HEK293 (cell line): ENCODE measurements at regions not wholly inside any gene's neighbourhood (a gene's known extent, or its start where the extent isn't known, plus 50 kb on each side); places are given as distances from the start of the nearest gene placed in this dataset.

Source experiments
- BCL11A ChIP-seq: fragments of 450-650 bp; formaldehyde crosslinking; IDR thresholded peaks from 2 replicates; pipeline ENCODE4 v1.5.1; 2016; ENCODE audit warnings: low read depth, missing biosample characterization, missing genetic modification characterization
- CTCF ChIP-seq: fragments of 450-650 bp; formaldehyde crosslinking; IDR thresholded peaks from 2 replicates; pipeline ENCODE4 v1.5.1; 2016; ENCODE audit warnings: missing biosample characterization, missing genetic modification characterization
- MEIS1 ChIP-seq: sonication (generic); formaldehyde crosslinking; IDR thresholded peaks from 2 replicates; pipeline ENCODE4 v1.8.1; 2022; ENCODE audit warnings: missing genetic modification reagents, mild to moderate bottlenecking, borderline replicate concordance
- OVOL3 ChIP-seq: fragments of 450-650 bp; formaldehyde crosslinking; IDR thresholded peaks from 2 replicates; pipeline ENCODE4 v1.5.1; 2016; ENCODE audit warnings: missing biosample characterization, missing genetic modification characterization
- ZBTB20 ChIP-seq: fragments of 450-650 bp; formaldehyde crosslinking; IDR thresholded peaks from 2 replicates; pipeline ENCODE4 v1.5.1; 2016; ENCODE audit warnings: missing biosample characterization, missing genetic modification characterization
- ZBTB7A ChIP-seq: fragments of 450-650 bp; formaldehyde crosslinking; IDR thresholded peaks from 2 replicates; pipeline ENCODE4 v1.5.1; 2016; ENCODE audit warnings: low read depth, missing biosample characterization, missing genetic modification characterization
- ZNF138 ChIP-seq: fragments of 450-650 bp; formaldehyde crosslinking; IDR thresholded peaks from 2 replicates; pipeline ENCODE4 v1.5.1; 2016; ENCODE audit warnings: missing biosample characterization, missing genetic modification characterization, borderline replicate concordance
- ZNF394 ChIP-seq: fragments of 450-650 bp; formaldehyde crosslinking; IDR thresholded peaks from 2 replicates; pipeline ENCODE4 v1.5.1; 2016; ENCODE audit warnings: missing biosample characterization, missing genetic modification characterization, mild to moderate bottlenecking, moderate library complexity, borderline replicate concordance
- ZNF529 ChIP-seq: fragments of 450-650 bp; formaldehyde crosslinking; IDR thresholded peaks from 2 replicates; pipeline ENCODE4 v1.5.1; 2017; ENCODE audit warnings: missing genetic modification characterization, missing biosample characterization; ENCODE audit not compliant: insufficient replicate concordance
- ZNF830 ChIP-seq: fragments of 450-650 bp; IDR thresholded peaks from 2 replicates; pipeline ENCODE4 v1.5.0; 2018; ENCODE audit warnings: missing biosample characterization, missing genetic modification characterization, low read depth, mild to moderate bottlenecking, moderate library complexity
- TF ChIP-seq, protein P1 (sequence below): fragments of 450-650 bp; formaldehyde crosslinking; IDR thresholded peaks from 2 replicates; pipeline ENCODE4 v1.5.1; 2017; ENCODE audit warnings: missing biosample characterization, mild to moderate bottlenecking, missing genetic modification characterization, moderate library complexity
- TF ChIP-seq, protein P2 (sequence below): fragments of 450-650 bp; formaldehyde crosslinking; IDR thresholded peaks from 2 replicates; pipeline ENCODE4 v1.5.1; 2016; ENCODE audit warnings: missing biosample characterization, missing genetic modification characterization, low read depth
- TF ChIP-seq, protein P3 (sequence below): fragments of 450-650 bp; formaldehyde crosslinking; IDR thresholded peaks from 2 replicates; pipeline ENCODE4 v1.5.1; 2016; ENCODE audit warnings: missing biosample characterization, missing genetic modification characterization

DNA sequence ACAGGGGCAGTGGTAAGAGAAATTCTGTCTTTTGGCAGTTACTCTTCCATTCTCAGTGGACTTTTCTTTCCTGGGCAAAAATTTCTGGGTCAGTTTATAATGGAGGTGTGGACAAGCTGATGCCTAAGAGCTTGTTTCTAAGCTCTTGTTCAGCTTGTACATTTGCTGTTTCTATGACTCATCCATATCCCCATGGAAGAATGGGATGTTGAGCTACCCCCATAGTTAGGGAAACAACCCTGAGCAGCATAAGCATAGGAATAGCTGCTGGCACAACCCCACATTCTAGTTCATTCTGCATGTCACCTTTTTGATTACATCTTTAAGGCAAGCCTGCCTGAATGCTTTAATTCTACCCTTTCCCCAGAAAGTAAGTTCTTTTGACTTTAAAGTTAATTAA lies 173.3 kb downstream of the PSAT1 start:
- TF ChIP-seq ZNF529 (tag by site-specific recombination) (no peak), CTCF (no peak), BCL11A (no peak), ZNF830 (tag by site-specific recombination) (no peak), ZBTB20 (tag by site-specific recombination) (no peak), ZBTB7A (tag by site-specific recombination) (no peak), ZNF394 (no peak), ZNF138 (tag by site-specific recombination) (no peak), OVOL3 (tag by site-specific recombination) (no peak), MEIS1 (CRISPR knock-in tag) (no peak)
- TF ChIP-seq, protein P1, sequence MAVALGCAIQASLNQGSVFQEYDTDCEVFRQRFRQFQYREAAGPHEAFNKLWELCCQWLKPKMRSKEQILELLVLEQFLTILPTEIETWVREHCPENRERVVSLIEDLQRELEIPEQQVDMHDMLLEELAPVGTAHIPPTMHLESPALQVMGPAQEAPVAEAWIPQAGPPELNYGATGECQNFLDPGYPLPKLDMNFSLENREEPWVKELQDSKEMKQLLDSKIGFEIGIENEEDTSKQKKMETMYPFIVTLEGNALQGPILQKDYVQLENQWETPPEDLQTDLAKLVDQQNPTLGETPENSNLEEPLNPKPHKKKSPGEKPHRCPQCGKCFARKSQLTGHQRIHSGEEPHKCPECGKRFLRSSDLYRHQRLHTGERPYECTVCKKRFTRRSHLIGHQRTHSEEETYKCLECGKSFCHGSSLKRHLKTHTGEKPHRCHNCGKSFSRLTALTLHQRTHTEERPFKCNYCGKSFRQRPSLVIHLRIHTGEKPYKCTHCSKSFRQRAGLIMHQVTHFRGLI (tag by site-specific recombination): no peak
- TF ChIP-seq, protein P2, sequence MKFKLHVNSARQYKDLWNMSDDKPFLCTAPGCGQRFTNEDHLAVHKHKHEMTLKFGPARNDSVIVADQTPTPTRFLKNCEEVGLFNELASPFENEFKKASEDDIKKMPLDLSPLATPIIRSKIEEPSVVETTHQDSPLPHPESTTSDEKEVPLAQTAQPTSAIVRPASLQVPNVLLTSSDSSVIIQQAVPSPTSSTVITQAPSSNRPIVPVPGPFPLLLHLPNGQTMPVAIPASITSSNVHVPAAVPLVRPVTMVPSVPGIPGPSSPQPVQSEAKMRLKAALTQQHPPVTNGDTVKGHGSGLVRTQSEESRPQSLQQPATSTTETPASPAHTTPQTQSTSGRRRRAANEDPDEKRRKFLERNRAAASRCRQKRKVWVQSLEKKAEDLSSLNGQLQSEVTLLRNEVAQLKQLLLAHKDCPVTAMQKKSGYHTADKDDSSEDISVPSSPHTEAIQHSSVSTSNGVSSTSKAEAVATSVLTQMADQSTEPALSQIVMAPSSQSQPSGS (tag by site-specific recombination): no peak
- TF ChIP-seq, protein P3, sequence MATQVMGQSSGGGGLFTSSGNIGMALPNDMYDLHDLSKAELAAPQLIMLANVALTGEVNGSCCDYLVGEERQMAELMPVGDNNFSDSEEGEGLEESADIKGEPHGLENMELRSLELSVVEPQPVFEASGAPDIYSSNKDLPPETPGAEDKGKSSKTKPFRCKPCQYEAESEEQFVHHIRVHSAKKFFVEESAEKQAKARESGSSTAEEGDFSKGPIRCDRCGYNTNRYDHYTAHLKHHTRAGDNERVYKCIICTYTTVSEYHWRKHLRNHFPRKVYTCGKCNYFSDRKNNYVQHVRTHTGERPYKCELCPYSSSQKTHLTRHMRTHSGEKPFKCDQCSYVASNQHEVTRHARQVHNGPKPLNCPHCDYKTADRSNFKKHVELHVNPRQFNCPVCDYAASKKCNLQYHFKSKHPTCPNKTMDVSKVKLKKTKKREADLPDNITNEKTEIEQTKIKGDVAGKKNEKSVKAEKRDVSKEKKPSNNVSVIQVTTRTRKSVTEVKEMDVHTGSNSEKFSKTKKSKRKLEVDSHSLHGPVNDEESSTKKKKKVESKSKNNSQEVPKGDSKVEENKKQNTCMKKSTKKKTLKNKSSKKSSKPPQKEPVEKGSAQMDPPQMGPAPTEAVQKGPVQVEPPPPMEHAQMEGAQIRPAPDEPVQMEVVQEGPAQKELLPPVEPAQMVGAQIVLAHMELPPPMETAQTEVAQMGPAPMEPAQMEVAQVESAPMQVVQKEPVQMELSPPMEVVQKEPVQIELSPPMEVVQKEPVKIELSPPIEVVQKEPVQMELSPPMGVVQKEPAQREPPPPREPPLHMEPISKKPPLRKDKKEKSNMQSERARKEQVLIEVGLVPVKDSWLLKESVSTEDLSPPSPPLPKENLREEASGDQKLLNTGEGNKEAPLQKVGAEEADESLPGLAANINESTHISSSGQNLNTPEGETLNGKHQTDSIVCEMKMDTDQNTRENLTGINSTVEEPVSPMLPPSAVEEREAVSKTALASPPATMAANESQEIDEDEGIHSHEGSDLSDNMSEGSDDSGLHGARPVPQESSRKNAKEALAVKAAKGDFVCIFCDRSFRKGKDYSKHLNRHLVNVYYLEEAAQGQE: no peak
